SK-MEL-5 (cell line): ENCODE measurements at regions not wholly inside any gene's neighbourhood (a gene's known extent, or its start where the extent isn't known, plus 50 kb on each side); places are given as distances from the start of the nearest gene placed in this dataset.
A peak's percentile ranks its signal among the peaks of the same experiment; 100 is the strongest.

Experiments
- DNase-seq: peaks from one replicate; pipeline ENCODE4 v3.0.0-alpha.2; 2016; ENCODE audit warnings: low read depth, low spot score
- in situ Hi-C: cut with HindIII; loops from 2 replicates; pipeline ENCODE4 v1.10.0; 2016; ENCODE audit warnings: low sequenced_read_pairs, high pct_unique_total_duplicates, low pct_unique_long_range_greater_than_20kb

DNA sequence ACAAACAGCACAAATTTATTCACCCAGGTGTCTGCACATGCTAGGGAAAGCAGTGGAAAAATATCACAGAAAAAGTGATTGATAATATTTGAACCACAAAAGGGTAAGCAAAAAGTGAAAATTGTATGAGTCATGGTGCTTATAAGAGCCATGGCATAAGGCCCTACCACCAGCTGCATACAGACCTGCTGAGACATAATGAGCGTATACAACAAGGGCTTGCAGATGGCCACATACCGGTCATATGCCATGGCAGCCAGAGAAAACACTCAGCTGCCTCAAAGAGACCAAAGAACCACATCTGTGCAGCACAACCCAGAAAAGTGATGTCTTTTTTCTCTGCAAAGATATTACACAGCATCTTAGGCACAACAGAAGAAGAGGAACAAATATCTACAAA is 71.4 kb upstream of the OR9G4 start:
- in situ Hi-C loops: no loop called here
- DNase-seq: no peak

DNA sequence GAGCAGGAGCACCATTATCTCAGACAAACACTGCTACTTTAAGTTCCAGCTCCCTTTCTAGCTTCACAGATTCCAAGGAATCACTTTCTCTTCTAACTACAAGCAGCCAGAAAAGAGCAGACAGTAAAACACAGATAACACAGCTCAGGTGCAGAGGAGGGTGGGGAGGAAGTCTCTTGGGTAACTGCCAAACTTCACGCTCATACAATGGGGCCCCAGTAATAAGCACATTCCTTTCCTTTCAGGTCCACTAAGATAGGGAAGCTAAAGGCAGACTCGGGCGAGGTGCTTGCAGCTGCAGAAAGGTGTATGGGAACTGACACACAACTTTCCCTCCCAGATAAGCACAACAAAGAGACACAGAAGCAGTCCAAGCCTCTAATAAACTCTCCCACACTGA is 69.2 kb upstream of the OR9G4 start:
- no peak for DNase-seq

DNA sequence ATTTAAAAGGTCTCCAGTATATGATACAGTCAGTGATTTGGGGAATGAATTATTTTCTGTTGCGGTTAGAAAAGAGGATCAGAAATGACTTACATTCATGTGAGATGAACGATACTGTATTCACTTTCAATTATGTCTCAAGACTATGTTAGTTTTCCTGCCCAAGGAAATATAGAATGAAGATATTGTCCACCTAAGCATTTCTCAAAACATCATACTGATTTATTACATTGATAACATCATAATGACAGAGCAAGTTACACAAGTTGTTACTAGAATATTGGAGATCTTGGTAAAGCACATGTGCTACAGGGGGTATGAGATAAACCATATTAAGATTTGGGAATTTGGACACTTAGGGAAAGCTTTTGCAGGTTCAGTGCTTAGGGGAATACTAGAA is 67.8 kb upstream of the OR9G4 start:
- DNase-seq: peak; percentile 1
- in situ Hi-C loops: no loop called here

More for the DNA sequence above, 69.2 kb upstream of the OR9G4 start:
- in situ Hi-C loops: no loop called here

DNA sequence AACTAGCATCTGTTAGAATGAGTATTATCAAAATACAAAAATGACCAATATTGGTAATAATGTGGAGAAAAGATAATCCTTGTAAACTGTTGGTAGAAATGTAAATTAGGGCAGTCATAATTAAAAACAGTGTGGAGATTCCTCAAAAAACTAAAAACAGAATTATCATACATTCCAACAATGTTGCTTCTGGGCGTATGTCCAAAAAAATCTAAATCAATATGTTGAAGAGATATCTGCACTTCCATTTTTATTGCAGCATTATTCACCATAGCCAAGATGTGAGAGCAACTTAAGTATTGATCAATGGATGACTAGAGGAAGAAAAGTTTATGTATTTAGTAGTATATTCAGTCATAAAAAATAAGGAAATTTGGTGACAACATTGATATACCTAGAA is 59.8 kb upstream of the OR9G4 start:
- no peak for DNase-seq
- in situ Hi-C loops: no loop called here

DNA sequence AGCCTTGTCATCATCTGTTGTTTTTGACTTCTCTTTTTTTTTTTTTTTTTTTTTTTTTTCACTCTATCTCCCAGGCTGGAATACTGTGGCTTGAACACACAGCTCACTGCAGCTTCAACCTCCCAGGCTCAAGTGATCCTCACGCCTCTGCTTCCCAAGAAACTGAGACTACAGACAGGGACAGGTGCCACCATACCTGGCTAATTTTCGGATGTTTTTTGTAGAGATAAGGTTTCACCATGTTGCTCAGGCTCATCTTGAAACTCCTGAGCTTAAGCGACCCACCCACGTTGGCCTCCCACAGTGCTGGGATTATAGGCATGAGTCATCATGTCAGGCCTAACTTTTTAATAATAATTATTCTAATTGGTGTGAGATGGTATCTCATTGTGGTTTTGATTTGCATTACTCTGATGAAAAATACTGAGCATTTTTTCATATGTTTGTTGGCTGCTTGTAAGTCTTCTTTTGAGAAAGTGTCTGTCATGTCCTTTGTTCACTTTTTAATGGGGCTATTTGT is 51.3 kb upstream of the OR9G4 start:
- in situ Hi-C loops: no loop called here
- no peak for DNase-seq
